ENCODE measurements at regions not wholly inside any gene's neighbourhood (a gene's known extent, or its start where the extent isn't known, plus 50 kb on each side); places are given as distances from the start of the nearest gene placed in this dataset.
"Not testable (repeated sequence)": the region's sequence is repeated elsewhere in the genome, so short reads cannot be mapped to it uniquely, and the experiment has no call there.

DNA sequence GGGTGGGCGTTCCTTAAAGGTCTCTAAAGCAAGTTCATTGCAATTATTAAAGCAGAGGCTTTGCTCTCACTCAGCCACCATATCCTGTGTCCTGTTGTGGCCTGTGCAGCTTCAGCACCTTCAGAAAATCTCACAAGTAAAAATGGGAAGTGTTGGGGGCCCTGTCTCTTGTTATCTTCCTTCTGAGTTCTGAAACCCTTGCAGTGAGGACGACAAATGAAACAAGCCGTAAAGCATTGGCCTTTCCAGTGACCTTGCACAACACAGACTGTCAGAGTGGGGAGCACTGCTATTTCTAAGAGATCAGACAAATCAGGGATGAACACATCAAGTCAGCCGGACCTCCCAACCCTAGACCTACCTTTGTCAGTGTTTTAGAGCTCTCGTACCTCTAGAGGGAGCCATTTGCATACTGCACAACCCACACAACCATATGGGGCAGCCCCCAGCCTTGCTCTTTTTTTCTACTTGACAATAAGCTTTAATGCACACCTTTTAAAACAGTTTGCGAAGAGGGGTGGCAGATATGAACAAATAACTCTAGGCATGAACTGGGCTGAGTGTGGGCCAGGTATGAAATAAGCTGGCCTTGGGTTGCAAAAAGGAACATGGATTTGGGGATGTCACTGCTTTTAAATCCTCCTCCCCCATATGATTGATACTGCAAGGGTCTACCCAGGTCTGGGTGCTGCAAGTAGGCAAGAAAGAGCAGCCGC is 89.8 kb downstream of the KATNIP start:
- DNase-seq = peak; percentile 73

DNA sequence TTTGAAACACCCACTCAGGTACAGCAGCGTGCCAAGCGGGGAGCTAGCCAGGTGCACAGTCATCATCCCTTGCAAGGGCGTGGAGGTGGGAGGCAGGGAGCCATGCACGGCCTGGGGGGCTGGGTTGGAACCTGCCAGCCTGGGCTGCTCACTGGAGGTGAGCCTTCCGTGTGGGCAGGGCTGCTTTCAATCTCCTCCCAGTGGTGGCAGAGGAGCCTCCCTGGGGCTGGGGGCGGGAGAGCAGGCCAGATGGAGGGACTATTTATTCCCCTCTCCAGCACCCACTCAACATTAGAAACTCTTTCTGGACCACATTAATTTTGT is 90.3 kb downstream of the KATNIP start:
- DNase-seq = peak; percentile 66

DNA sequence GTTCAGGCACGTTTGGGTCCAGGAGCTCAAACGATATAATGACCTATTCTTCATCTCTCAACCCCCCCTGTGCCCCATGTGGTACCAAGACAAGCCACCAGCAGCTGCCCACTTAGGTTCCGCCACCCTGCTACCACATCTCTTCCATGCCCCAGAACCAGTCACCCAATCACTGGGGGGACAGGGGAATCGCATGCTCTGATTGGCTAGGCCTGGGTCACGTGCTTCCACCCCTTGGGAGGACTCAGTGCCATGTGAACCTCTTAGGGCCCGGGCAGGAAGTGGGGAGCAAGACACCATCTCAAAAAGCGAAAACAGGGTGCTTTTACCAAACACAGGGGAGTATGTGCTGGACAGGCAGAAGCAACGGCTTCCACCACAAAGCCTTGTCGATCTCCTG is 91.3 kb downstream of the KATNIP start:
- no peak for DNase-seq

DNA sequence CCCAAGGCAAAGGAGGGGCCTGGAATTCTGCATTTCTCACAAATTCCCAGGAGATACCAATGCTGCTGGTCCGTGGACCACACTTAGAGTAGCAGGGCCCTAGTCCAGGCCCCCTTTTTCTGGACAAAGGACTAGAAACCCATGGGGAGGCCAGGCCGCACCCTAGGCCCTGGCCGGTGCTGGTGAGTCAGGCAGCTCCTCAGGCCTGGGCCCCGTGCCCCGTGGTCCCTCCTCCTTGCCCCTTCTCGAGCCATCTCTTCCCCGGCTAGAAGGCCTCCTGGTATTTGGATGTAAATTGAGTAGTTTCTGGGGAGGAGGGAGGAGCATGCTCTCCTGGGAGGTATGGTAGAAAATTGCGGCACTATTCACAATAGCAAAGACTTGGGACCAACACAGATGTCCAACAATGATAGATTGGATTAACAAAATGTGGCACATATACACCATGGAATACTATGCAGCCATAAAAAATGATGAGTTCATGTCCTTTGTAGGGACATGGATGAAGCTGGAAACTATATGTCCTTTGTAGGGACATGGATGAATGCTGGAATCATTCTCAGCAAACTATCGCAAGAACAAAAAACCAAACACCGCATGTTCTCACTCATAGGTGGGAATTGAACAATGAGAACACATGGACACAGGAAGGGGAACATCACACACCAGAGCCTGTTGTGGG is 91.9 kb downstream of the KATNIP start:
- not testable (repeated sequence) for DNase-seq

DNA sequence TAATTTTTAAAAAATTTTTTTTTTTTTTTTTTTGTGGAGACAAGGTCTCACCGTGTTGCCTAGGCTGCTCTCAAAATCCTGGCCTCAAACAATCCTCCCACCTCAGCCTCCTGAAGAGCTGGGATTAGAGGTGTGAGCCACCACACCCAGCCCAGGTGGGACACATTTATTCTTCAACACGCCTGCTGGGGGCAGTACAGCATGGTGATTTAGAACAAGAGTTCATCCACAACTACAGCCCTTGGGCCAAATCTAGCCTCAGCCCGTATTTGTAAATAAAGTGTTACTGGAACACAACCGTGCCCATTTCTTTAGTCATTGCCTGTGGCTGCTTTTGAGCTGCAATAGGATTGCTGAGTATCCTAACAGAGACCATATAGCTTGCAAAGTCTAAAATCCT is 92.8 kb downstream of the KATNIP start:
- no peak for DNase-seq

DNA sequence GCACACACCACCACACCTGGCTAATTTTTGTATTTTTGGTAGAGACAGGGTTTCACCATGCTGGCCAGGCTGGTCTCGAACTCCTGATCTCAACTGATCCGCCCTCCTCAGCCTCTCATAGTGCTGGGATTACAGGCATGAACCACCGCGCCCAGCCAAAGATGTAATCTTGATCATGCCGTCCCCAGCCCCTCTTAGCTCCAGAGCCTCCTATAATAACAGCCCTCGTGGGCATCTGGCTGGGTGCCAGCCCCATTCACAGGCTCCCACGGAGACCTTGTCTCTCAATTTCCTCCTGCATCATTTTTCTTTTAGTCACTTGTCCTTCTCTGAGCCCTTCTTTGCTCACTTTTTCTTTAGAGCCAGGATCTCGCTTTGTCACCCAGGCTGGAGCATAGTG is 94.2 kb downstream of the KATNIP start:
- DNase-seq = no peak

DNA sequence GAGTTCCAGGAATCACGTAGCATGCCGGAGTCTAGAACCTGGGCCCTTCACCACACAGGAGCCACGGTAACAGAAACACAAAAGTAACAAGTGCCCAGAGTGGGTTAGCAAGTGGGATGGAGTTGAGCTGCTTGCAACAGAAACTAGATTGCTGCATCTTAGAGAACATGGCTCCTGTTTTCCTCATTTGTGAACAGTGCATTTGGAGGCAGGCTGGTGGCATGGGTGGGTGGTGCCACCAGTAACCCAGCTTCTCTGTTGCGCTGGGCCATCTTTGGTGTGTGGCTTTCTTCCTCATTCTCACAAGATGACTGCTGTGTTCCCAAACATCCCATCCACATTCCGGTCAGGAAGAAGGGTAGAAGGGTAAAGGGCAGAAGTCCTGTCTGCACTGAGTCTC is 95.5 kb downstream of the KATNIP start:
- DNase-seq = no peak

DNA sequence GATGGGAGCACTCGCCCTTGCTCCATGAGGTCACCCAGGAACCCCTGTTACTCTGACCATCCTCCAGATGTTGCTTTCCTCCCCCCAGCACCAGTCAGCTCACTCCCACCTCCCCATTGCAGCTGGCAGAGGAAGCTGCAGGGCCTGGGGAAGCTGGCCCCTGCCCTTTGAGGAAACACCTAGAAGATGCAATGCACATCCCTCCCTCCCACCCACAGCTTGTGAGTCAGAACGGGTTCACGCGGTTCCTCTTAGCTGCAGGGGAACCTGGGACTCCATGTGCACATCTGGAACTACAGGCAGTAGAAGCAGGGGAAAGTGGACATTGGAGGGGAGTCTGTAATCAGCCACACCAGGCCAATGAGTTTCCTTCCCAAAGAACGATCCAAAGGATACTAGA is 96.9 kb downstream of the KATNIP start:
- DNase-seq = no peak

DNA sequence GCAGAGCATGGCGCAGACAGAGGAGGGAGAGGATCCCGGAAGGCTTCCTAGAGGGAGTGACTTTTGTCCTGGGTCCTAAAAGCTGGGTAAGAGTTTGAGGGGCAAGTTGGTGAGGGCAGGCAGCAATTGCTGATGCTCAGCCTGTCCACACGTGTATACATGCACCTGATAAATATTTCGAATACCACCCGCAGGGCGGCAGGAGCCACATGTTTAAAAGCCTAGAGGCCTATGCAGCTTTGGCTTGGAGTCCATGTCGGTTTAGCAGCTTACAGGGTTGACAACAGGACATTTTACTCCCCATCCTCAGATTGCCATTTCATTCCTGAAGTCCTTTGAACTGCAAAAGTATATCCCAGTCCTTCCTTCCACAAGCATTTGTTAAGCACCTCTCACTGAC is 99.1 kb downstream of the KATNIP start:
- no peak for DNase-seq

DNA sequence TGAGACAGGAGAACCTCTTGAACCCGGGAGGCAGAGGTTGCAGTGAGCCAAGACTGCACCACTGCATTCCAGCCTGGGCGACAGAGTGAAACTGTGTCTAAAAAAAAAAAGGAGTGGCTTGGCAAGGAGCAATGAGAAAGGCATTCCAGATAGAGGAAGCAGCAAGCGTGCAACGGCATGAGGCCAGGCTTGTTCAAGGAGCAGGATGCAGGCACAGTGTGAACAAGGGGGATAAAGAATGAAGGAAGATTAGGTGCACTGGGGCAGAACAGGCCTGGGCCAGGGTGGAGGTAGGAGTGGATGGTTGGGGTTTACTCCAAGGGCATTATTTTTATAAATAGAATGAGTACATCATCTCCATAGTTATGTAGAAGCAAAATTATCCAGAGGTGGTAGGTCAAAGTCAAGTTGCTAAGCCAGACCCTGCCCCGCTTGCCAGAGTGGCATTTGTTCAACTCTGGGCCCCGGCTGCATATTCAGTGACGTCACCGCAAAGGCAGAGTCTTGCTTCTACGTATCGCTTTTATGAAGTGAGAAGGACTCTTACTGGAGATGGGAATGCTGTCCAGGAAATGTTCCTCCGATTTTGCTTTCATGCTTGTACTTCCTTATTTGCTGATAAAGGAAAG is 100.2 kb downstream of the KATNIP start:
- peak; percentile 61 for DNase-seq

DNA sequence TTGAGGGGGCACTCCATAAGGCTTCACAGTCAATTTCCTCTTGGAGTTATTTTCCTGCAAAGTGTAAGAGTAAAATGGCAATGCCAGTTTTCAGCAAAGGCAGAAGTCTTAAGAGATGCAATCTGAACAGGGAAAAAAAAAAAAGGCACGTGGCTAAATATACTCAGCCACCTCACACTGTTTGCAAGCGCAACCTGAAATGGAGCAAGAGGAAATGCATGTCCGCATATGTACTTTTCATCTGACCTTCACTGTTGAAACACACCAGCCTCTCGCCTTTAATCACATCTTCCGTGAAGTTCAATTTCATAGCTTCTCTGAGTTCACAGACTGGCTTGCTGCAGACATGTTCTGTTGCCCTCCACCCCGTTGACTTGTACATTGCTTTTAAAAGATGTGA is 101.4 kb downstream of the KATNIP start:
- DNase-seq = no peak

DNA sequence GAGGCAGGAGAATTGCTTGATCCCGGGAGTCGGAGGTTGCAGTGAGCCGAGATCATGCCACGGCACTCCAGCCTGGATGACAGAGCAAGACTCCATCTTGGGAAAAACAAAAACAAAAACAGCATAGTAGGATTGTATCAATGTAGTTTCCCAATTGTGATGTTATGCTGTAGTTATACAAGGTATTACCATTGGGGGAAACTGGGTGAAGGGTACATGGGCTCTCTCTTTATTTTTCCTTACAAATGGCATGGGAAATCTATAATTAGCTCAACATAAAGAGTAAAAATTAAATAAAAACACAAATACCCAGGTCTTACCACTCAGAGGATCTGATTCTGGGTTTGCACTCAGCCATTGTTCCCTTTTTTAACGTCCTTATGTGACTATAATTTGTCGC is 107.9 kb downstream of the KATNIP start:
- DNase-seq = no peak

DNA sequence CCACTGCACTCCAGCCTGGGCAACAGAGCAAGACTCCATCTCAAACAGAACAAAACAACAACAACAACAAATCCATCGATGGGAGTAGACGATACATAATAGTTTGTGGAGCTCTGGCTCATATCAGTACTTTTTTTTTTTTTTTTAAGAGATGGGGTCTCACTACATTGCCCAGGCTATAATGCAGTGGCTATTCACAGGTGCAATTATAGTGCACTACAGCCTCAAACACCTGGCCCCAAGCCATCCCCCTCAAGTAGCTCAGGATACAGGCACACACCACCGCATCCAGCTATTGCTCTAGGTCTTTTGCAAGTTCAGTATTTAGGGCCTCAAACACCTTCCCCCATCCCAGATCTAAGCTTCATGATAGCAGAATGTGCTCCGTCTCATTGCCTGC is 110.6 kb downstream of the KATNIP start:
- DNase-seq = no peak

DNA sequence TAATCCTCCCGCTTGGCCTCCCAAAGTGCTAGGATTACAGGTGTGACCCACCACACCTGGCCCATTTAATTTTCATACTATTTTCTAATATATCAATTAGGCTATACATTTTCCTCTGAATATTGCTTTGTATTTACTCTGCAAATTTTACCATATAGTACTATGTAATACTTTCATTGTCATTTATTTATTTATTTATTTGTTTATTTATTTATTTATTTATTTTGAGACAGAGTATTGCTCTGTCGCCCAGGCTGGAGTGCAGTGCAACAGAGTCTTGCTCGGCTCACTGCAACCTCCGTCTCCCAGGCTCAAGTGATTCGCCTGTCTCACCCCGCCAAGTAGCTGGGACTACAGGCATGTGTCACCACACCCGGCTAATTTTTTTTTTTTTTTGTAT is 113.3 kb downstream of the KATNIP start:
- DNase-seq = not testable (repeated sequence)

DNA sequence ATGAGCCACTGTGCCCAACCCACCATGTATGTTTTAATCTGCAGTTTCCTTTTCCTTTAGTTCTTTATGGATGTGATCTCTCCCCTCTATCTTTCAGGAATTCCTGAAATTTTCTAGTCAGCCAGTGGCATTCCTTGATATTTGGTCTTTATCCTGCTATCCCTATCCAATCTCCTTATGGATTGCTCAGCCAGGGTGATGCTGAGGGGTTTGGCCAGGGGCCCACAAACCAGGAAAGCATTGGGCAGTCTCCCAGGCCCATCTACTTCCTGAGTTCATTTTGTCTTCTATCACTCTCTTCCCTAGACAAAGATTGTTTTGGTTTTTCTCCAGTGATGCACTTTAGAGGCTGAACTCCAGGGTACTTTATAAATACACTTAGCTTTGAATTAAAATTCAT is 115.9 kb downstream of the KATNIP start:
- DNase-seq = no peak

DNA sequence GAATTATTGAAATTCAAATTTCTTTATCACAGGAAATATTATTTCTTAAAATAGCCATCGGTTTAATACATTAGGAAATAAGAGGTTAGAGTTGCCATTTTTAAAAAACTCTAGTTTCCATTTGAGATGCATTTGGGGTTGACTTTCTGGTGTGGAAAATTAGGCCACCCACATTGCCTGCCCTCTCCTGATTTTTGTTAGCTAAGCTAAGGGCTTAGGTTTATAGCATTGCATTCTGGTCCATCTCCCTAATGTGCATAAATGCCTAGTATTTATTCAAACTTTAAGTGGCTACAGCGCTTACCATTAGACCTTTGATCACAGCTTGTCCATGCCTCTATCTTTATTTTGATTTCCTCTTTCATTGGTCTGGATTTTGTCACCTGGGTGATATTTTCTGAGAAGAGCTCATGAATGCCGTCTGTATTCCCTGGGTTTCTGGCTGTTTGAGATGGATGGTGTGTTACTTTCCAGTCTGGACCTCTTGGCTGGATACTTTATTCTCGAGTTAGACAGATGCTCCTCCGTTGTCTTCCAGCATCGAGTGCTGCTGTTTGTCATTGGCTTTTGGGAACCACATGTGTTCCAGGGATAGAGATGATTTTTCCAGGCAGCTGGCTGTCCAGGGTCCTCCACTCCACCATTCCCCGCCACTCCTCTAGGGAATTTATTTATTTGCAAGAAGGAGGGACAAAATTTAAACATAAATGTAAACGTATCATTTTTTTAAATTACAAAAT is 120.3 kb downstream of the KATNIP start:
- DNase-seq = no peak

DNA sequence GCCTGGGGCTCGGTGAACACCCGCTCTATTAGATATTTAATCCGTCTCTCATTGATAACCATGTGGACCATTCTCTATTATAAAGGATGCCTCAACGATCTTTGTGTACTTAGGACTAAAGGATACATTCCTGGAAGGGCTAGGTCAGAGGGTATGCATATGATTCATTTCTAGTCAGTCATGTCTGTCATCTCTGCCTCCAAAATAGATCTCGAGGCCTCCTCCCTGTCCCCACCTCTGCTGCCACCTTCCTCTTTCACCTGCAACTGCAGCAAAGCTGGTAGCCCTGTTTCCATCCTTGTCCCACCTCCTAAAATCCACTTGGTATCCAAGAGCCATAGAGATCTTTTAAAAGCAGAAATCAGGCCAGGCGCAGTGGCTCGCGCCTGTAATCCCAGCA is 121.5 kb downstream of the KATNIP start:
- DNase-seq = no peak

DNA sequence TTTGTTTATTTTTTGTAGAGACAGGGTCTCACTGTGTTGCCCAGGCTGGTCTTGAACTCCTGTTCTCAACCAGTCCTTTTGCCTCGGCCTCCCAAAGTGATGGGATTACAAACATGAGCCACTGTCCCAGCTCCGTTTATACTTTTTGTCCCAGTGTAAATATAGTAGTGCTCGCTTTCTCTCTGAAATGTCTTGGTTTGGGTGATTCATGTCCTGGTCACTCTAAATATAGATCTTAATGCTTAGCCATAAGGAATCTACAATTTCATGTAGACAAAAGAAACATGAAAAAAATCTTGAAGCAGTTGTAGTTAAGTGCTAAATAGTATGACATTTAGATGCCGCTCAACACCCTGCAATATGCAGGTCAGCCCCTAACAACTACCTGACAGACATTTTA is 126.9 kb downstream of the KATNIP start:
- no peak for DNase-seq

DNA sequence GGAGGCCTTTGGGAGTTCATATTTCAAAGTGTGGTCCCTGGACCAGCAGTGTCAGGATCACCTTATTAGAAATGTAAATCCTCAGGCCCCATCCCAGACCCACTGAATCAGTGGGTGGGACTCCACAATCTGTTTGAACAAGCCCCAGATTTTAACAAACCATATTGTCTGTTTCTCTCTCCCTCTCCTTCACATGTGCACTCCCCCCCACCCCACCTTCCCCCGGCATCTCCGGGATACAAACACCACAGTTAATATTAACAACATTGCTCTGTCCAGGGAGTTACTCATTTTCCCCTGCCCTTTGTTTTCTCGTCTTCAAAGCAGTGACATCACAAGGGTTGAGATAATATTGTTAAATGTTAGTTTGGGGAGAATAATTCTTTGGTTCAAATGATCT is 127.3 kb downstream of the KATNIP start:
- DNase-seq = no peak

DNA sequence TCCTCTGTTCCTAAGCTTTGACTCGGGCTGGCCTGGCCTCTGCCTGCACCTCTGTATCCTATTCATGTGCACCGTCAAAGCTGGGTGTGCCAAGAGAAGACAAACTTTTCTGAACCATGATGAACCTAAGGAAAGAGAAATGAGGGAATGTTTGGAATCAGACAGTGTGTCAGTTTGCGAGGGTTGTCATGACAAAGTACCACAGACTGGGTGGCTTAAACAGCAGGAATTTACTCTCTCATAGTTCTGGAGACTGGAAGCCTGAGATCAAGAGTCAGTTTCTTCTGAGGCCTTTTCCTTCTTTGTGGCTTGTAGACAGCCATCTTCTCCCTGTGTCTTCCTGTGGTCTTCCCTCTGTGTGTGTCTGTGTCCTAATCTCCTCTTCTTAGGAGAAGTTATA is 129.0 kb downstream of the KATNIP start:
- DNase-seq = no peak

DNA sequence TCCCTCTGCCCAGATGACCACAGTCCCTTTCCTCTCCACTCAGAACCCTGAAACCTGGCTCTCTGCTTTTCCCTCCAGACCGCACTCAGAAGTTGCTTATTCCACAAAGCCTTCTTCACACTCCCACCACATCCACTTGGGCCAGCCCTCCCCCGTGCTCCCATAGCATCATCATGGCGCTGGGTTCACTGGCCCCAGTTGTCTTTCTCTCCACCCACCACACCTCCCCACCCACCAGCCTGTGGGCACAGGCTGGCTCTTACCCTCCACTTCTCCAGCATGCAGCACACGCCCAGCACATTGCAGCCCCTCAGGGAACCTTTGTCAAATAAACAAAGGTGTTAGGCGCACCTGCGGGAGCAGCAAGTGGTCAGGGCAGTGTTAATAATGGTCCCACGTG is 130.0 kb downstream of the KATNIP start:
- DNase-seq = no peak

DNA sequence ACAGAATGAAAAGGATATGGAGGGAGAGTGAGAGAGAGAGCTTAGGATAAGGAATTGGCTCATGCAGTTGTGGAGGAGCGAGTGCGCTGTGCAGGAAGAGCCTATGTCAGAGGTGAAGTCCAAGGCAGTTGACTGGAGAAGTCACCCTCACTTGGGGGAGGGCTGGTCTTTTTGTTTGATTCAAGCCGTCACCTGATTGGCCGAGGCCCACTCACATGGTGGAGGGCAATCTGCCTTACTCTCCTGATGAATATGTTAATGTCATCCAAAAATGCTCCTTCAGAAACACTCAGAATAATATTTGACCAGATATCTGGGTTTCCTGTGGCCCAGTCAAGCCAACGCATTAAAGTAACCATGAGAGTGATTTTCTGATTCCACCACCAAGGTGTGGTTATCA is 131.7 kb downstream of the KATNIP start:
- DNase-seq = no peak

DNA sequence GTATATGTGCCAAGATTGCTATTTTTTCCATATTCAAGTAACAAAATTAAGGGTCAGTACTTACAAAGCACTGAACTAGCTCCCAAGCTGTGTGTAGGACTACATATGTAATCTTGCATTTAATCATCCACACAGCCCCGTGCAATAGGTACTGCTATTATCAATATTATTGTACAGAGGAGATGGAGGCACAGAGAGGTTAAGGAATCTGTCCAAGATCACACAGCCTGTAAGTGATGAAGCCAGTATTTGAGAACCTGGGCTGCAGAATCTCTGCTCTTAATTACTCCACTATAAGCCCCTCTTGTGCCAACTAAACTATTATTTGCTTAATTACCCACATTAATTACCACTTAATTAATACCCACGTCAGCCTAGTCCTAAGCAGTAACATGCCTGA is 134.1 kb downstream of the KATNIP start:
- no peak for DNase-seq

DNA sequence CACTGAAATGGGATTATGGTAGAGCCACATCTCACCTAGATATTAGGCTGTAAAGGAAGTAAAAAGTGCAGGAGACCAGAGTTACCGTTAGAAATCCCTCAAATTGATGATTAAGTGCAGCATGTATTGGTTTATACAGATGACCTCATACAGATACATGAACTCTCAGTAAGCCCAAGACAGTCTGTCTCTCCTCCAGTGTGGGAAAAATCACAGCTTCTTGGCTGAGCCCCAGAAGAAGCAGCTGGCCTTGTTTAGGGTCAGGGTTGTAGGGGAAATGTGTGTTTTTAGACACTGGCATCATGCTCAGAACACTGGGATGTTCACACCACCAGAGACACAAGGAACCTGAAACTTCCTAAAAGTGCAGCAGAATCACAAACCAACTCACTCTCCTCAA is 135.9 kb downstream of the KATNIP start:
- no peak for DNase-seq

Data from islet precursor cell (in vitro differentiated cells).